H9 (cell line): ENCODE measurements at regions not wholly inside any gene's neighbourhood (a gene's known extent, or its start where the extent isn't known, plus 50 kb on each side); places are given as distances from the start of the nearest gene placed in this dataset.

Experiments
- DNase-seq: peaks from one replicate; pipeline ENCODE4 v3.0.0-alpha.2; 2017
- H2AFZ ChIP-seq: one replicate; pipeline ENCODE4 v1.6.1; 2013; ENCODE audit warnings: mild to moderate bottlenecking, low read length, control low read depth, moderate library complexity
- H2AK5ac ChIP-seq: 2 replicates; pipeline ENCODE4 v1.6.1; 2013; ENCODE audit warnings: low read length, control low read depth, mixed read lengths; ENCODE audit not compliant: insufficient read length
- H2BK120ac ChIP-seq: one replicate; pipeline ENCODE4 v1.6.1; 2013; ENCODE audit warnings: low read depth, mild to moderate bottlenecking, low read length, control low read depth, inconsistent platforms; ENCODE audit not compliant: poor library complexity, severe bottlenecking
- H2BK12ac ChIP-seq: 2 replicates; pipeline ENCODE4 v1.6.1; 2013; ENCODE audit warnings: low read length, control low read depth, mixed read lengths, low read depth; ENCODE audit not compliant: insufficient read length
- H2BK15ac ChIP-seq: 2 replicates; pipeline ENCODE4 v1.6.1; 2013; ENCODE audit warnings: low read depth, low read length, control low read depth
- H2BK20ac ChIP-seq: one replicate; pipeline ENCODE4 v1.6.1; 2013; ENCODE audit warnings: low read depth, mild to moderate bottlenecking, low read length, control low read depth, inconsistent platforms; ENCODE audit not compliant: poor library complexity, severe bottlenecking
- H2BK5ac ChIP-seq: 2 replicates; pipeline ENCODE4 v1.6.1; 2013; ENCODE audit warnings: low read length, control low read depth, mixed read lengths; ENCODE audit not compliant: insufficient read length
- H3K14ac ChIP-seq: 2 replicates; pipeline ENCODE4 v1.6.1; 2013; ENCODE audit warnings: low read length, control low read depth; ENCODE audit not compliant: insufficient read depth
- H3K18ac ChIP-seq: 2 replicates; pipeline ENCODE4 v1.6.1; 2013; ENCODE audit warnings: low read depth, mild to moderate bottlenecking, mixed read lengths, low read length, control low read depth; ENCODE audit not compliant: insufficient read length
- H3K23ac ChIP-seq: 2 replicates; pipeline ENCODE4 v1.6.1; 2013; ENCODE audit warnings: low read length, control low read depth, mixed read lengths, low read depth; ENCODE audit not compliant: insufficient read length
- H3K23me2 ChIP-seq: 2 replicates; pipeline ENCODE4 v1.6.1; 2013; ENCODE audit warnings: low read depth, mild to moderate bottlenecking, mixed read lengths, low read length, control low read depth; ENCODE audit not compliant: insufficient read length, poor library complexity, severe bottlenecking
- H3K27ac ChIP-seq: 2 replicates; pipeline ENCODE4 v1.5.1; 2013; ENCODE audit warnings: low read length, control low read depth, mixed read lengths, low read depth; ENCODE audit not compliant: insufficient read length
- H3K27me3 ChIP-seq: 2 replicates; pipeline ENCODE4 v1.6.1; 2013; ENCODE audit warnings: low read length, control low read depth, inconsistent platforms; ENCODE audit not compliant: insufficient read depth
- H3K4ac ChIP-seq: 2 replicates; pipeline ENCODE4 v1.6.1; 2013; ENCODE audit warnings: low read depth, mild to moderate bottlenecking, control low read depth, inconsistent platforms, low read length, moderate library complexity
- H3K4me1 ChIP-seq: 2 replicates; pipeline ENCODE4 v1.6.1; 2013; ENCODE audit warnings: low read length, control low read depth, inconsistent platforms; ENCODE audit not compliant: insufficient read depth
- H3K4me2 ChIP-seq: 2 replicates; pipeline ENCODE4 v1.6.1; 2013; ENCODE audit warnings: low read length, control low read depth, mixed read lengths; ENCODE audit not compliant: insufficient read length, insufficient read depth
- H3K56ac ChIP-seq: 2 replicates; pipeline ENCODE4 v1.6.1; 2013; ENCODE audit warnings: low read depth, mild to moderate bottlenecking, mixed read lengths, low read length, control low read depth; ENCODE audit not compliant: insufficient read length
- H3K79me1 ChIP-seq: 2 replicates; pipeline ENCODE4 v1.6.1; 2013; ENCODE audit warnings: low read depth, mild to moderate bottlenecking, moderate library complexity, low read length, control low read depth, inconsistent platforms; ENCODE audit not compliant: insufficient read depth, poor library complexity, severe bottlenecking
- H3K79me2 ChIP-seq: 2 replicates; pipeline ENCODE4 v1.6.1; 2013; ENCODE audit warnings: low read length, control low read depth, inconsistent platforms; ENCODE audit not compliant: insufficient read depth
- H3K9ac ChIP-seq: 2 replicates; pipeline ENCODE4 v1.6.1; 2013; ENCODE audit warnings: low read length, control low read depth, mixed read lengths; ENCODE audit not compliant: insufficient read length; ENCODE audit errors: extremely low read depth
- H3K9me3 ChIP-seq: one replicate; pipeline ENCODE4 v1.6.1; 2013; ENCODE audit warnings: low read depth, low read length, inconsistent platforms; ENCODE audit not compliant: control insufficient read depth
- H3T11ph ChIP-seq: one replicate; pipeline ENCODE4 v1.6.1; 2013; ENCODE audit warnings: mild to moderate bottlenecking, low read length, control low read depth, inconsistent platforms
- H4K20me1 ChIP-seq: one replicate; pipeline ENCODE4 v1.6.1; 2013; ENCODE audit not compliant: control insufficient read depth, insufficient read length, insufficient read depth
- H4K5ac ChIP-seq: 2 replicates; pipeline ENCODE4 v1.6.1; 2013; ENCODE audit warnings: low read depth, mild to moderate bottlenecking, mixed read lengths, low read length, control low read depth; ENCODE audit not compliant: insufficient read length
- H4K8ac ChIP-seq: replicated peaks from 2 replicates; pipeline ENCODE4 v1.6.1; 2013; ENCODE audit warnings: low read length, control low read depth, mixed read lengths, low read depth; ENCODE audit not compliant: insufficient read length
- H4K91ac ChIP-seq: 2 replicates; pipeline ENCODE4 v1.6.1; 2013; ENCODE audit warnings: low read depth, mild to moderate bottlenecking, moderate library complexity, mixed read lengths, low read length, control low read depth; ENCODE audit not compliant: insufficient read length
- H3K27ac Mint-ChIP-seq, 3 experiments: 2 replicates in 2 of 3; 3 replicates in 1 of 3; pipeline ENCODE4 v1.8.0; 2020 to 2021; ENCODE audit warnings: mixed read lengths in 3 of 3, mild to moderate bottlenecking in 1 of 3, moderate library complexity in 1 of 3
- H3K27me3 Mint-ChIP-seq: 2 replicates; pipeline ENCODE4 v1.8.0; 2021; ENCODE audit warnings: low read depth, mild to moderate bottlenecking, moderate library complexity, mixed read lengths
- H3K36me3 Mint-ChIP-seq, 3 experiments: 2 replicates in 2 of 3; 3 replicates in 1 of 3; pipeline ENCODE4 v1.8.0; 2020 to 2021; ENCODE audit warnings: low read depth in 3 of 3, mixed read lengths in 3 of 3; ENCODE audit not compliant: insufficient read depth in 1 of 3
- H3K4me1 Mint-ChIP-seq, 2 experiments: 2 replicates each; pipeline ENCODE4 v1.8.0; 2020; ENCODE audit warnings: mixed read lengths in 2 of 2
- H3K4me3 Mint-ChIP-seq, 2 experiments: 2 replicates in 1 of 2; 3 replicates in 1 of 2; pipeline ENCODE4 v1.8.0; 2020 to 2021; ENCODE audit warnings: mild to moderate bottlenecking in 2 of 2, mixed read lengths in 2 of 2, moderate library complexity in 1 of 2
- H3K9me3 Mint-ChIP-seq, 2 experiments: 2 replicates in 1 of 2; 3 replicates in 1 of 2; pipeline ENCODE4 v1.8.0; 2020; ENCODE audit warnings: mild to moderate bottlenecking in 2 of 2, mixed read lengths in 2 of 2, moderate library complexity in 1 of 2
- WGBS: extraction: QIAGEN DNeasy Blood & Tissue Kit; methylation state at CpG from one replicate; pipeline ENCODE4 v1.1.7; 2013; ENCODE audit warnings: missing lambda C conversion rate, low lambda C conversion rate, mixed read lengths; ENCODE audit not compliant: insufficient read length; ENCODE audit errors: extremely low coverage; 5-methylcytosine and 5-hydroxymethylcytosine counted together
- TF ChIP-seq, protein P1 (sequence below): fragments of 200-600 bp; sonication (generic); conservative IDR thresholded peaks from 3 replicates; pipeline ENCODE4 v1.8.0; 2021; ENCODE audit warnings: antibody characterized with exemption, mild to moderate bottlenecking

DNA sequence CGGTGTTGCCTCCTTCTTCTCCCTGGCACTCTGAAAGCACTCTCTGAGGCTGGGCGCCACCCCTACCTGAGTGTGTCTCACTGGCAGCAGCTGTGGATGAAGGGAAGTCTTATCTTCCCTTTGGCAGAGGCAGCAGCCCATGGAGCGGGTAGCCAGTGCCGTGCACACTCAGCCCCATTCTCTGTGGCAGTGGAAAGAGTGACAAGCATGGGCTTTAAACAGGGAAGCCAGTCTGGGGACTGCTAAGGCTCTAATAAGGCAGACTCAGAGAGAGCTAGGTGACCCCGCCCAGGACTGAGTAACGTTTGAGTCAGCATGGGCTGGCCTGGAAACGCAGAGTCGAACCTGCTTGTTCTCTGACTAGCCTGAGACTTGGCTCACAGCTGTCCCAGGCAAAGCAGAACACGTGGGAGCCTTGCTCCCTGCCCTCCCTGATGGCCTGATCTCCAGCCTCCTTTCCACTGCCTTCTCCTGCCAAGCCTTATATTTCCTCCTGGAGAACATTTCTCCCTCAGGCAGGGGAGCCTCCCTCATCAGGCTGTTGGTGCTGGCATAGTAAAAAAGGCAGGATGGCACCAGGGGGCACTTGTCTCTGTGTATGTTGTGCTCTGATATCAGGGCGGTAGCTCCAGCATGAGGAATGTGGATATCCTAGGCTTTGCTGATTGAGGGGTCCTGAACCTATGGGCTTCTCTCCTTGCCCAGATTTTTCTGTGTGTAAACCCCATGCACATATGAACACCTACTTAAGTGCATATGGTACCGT is 93.9 kb upstream of the LGALSL start:
- H4K8ac ChIP-seq: no peak overlapping the region
- H3K27ac ChIP-seq: no peak overlapping the region
- H2AFZ ChIP-seq: no peak overlapping the region
- H3K79me2 ChIP-seq: no peaks in the 10 kb centered on the region
- H3K56ac ChIP-seq: no peak overlapping the region
- Mint-ChIP-seq H3K9me3 (no peaks in the 10 kb centered on the region), H3K27ac (peak overlapping the region in 2 of 3 experiments; percentile 41 to 65; a peak in 1 of 7 replicates), H3K4me1 (peaks cover 25 to 30% of the 10 kb centered on the region in 2 experiments), H3K27me3 (peaks cover 21% of the 10 kb centered on the region), H3K36me3 (no peaks in the 10 kb centered on the region), H3K4me3 (peak overlapping the region in 1 of 2 experiments; percentile 20; a peak in 1 of 5 replicates)
- H3K4me1 ChIP-seq: peaks cover 10% of the 10 kb centered on the region; the same call in 1 of the 2 replicates
- no peak overlapping the region for H3K18ac ChIP-seq
- peak; percentile 52 for DNase-seq
- H2BK20ac ChIP-seq: no peak overlapping the region
- no peak overlapping the region for H4K5ac ChIP-seq
- H3T11ph ChIP-seq: no peak overlapping the region
- no peak overlapping the region for H3K4me2 ChIP-seq
- no peaks in the 10 kb centered on the region for H4K20me1 ChIP-seq
- H3K79me1 ChIP-seq: no peaks in the 10 kb centered on the region
- no peak overlapping the region for H2BK15ac ChIP-seq
- no peak overlapping the region for H3K23ac ChIP-seq
- H2BK120ac ChIP-seq: no peak overlapping the region
- TF ChIP-seq, protein P1, sequence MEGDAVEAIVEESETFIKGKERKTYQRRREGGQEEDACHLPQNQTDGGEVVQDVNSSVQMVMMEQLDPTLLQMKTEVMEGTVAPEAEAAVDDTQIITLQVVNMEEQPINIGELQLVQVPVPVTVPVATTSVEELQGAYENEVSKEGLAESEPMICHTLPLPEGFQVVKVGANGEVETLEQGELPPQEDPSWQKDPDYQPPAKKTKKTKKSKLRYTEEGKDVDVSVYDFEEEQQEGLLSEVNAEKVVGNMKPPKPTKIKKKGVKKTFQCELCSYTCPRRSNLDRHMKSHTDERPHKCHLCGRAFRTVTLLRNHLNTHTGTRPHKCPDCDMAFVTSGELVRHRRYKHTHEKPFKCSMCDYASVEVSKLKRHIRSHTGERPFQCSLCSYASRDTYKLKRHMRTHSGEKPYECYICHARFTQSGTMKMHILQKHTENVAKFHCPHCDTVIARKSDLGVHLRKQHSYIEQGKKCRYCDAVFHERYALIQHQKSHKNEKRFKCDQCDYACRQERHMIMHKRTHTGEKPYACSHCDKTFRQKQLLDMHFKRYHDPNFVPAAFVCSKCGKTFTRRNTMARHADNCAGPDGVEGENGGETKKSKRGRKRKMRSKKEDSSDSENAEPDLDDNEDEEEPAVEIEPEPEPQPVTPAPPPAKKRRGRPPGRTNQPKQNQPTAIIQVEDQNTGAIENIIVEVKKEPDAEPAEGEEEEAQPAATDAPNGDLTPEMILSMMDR: no peak
- H2BK12ac ChIP-seq: no peak overlapping the region
- peak overlapping the region; percentile 13; the same call in 1 of the 2 replicates for H3K14ac ChIP-seq
- no peak overlapping the region for H2BK5ac ChIP-seq
- no peak overlapping the region for H3K9ac ChIP-seq
- no peaks in the 10 kb centered on the region; the same call in 1 of the 2 replicates for H3K27me3 ChIP-seq
- no peak overlapping the region for H4K91ac ChIP-seq
- no peak overlapping the region for H3K4ac ChIP-seq
- no peaks in the 10 kb centered on the region for H3K9me3 ChIP-seq
- H2AK5ac ChIP-seq: no peak overlapping the region
- WGBS: no CpG with 5 or more reads among the region's 11 CpGs
- no peaks in the 10 kb centered on the region for H3K23me2 ChIP-seq
